ENCODE measurements at regions not wholly inside any gene's neighbourhood (a gene's known extent, or its start where the extent isn't known, plus 50 kb on each side); places are given as distances from the start of the nearest gene placed in this dataset.

- Mint-ChIP-seq H3K27ac (ENCODE audit: low read depth, unreplicated experiment) (no peak overlapping the region), H3K36me3 (ENCODE audit: insufficient read depth, unreplicated experiment) (no peaks in the 10 kb centered on the region), H3K9me3 (ENCODE audit: unreplicated experiment) (no peaks in the 10 kb centered on the region), H3K27me3 (ENCODE audit: insufficient read depth, unreplicated experiment) (no peaks in the 10 kb centered on the region), H3K4me3 (ENCODE audit: unreplicated experiment) (peak overlapping the region; percentile 96), H3K4me1 (ENCODE audit: insufficient read depth, unreplicated experiment) (peaks cover 9% of the 10 kb centered on the region)
- TF ChIP-seq CTCF (IDR thresholded peaks at IDR 0.05; ENCODE audit: unreplicated experiment): no peak
- BruUV-seq (replicated peaks): no TSS peak
- no peak for DNase-seq (ENCODE audit: unreplicated experiment)
- intact Hi-C loops (cut with micrococcal nuclease): no loop called here
- ChIA-PET POLR2A (interaction anchor here (0.7 to 1.5 kb wide), 4 partner anchors 11 to 143 kb away, joined by 3 to 4 read pairs (median 4); no protein-coding TSS in a partner anchor), CTCF (interaction anchor here (0.7 to 1.0 kb wide), 6 partner anchors 8 to 233 kb away, joined by 3 to 4 read pairs (median 3); no protein-coding TSS in a partner anchor)
Observed at GRCh38 chr12:25384038-25384892, 133.5 kb upstream of the KRAS start.

- no peak for TF ChIP-seq CTCF (IDR thresholded peaks at IDR 0.05; ENCODE audit: unreplicated experiment)
- Mint-ChIP-seq H3K36me3 (ENCODE audit: insufficient read depth, unreplicated experiment) (no peaks in the 10 kb centered on the region), H3K27ac (ENCODE audit: low read depth, unreplicated experiment) (no peak overlapping the region), H3K9me3 (ENCODE audit: unreplicated experiment) (no peaks in the 10 kb centered on the region), H3K4me3 (ENCODE audit: unreplicated experiment) (no peak overlapping the region), H3K27me3 (ENCODE audit: insufficient read depth, unreplicated experiment) (no peaks in the 10 kb centered on the region), H3K4me1 (ENCODE audit: insufficient read depth, unreplicated experiment) (peaks cover 15% of the 10 kb centered on the region)
- no TSS peak for BruUV-seq (replicated peaks)
- POLR2A ChIA-PET: interaction anchor here (0.8 to 1.5 kb wide), 2 partner anchors 9 to 131 kb away, joined by 3 to 4 read pairs; partner anchors contain the start of gene KRAS
- CTCF ChIA-PET: interaction anchor here (0.6 to 1.3 kb wide), 5 partner anchors 8 to 791 kb away, joined by 3 to 4 read pairs (median 3); no protein-coding TSS in a partner anchor
- intact Hi-C loops (cut with micrococcal nuclease): no loop called here
- no peak for DNase-seq (ENCODE audit: unreplicated experiment)
Observed at GRCh38 chr12:25382311-25383106, 131.8 kb upstream of the KRAS start.

GRCh38 chr12:25377469-25378177 is 126.9 kb upstream of the KRAS start:
- CTCF ChIA-PET: interaction anchor here (0.5 to 1.2 kb wide), 4 partner anchors 137 to 824 kb away, joined by 3 to 4 read pairs (median 3); no protein-coding TSS in a partner anchor
- Mint-ChIP-seq H3K4me1 (ENCODE audit: insufficient read depth, unreplicated experiment) (peaks cover 10% of the 10 kb centered on the region), H3K9me3 (ENCODE audit: unreplicated experiment) (no peaks in the 10 kb centered on the region), H3K27me3 (ENCODE audit: insufficient read depth, unreplicated experiment) (no peaks in the 10 kb centered on the region), H3K36me3 (ENCODE audit: insufficient read depth, unreplicated experiment) (no peaks in the 10 kb centered on the region), H3K27ac (ENCODE audit: low read depth, unreplicated experiment) (no peak overlapping the region), H3K4me3 (ENCODE audit: unreplicated experiment) (no peak overlapping the region)
- POLR2A ChIA-PET: no interaction called here
- intact Hi-C loops (cut with micrococcal nuclease): no loop called here
- DNase-seq (ENCODE audit: unreplicated experiment): peak; percentile 25
- no peak for TF ChIP-seq CTCF (IDR thresholded peaks at IDR 0.05; ENCODE audit: unreplicated experiment)
- no TSS peak for BruUV-seq (replicated peaks)

All from MCF 10A (cell line).